Right atrium auricular region (tissue), 2 donors: ENCODE measurements at regions not wholly inside any gene's neighbourhood (a gene's known extent, or its start where the extent isn't known, plus 50 kb on each side); places are given as distances from the start of the nearest gene placed in this dataset.

ENCODE experiments used
- DNase-seq: peaks from one replicate; pipeline ENCODE4 v3.0.0-alpha.2; 2019; ENCODE audit warnings: low spot score
- H3K27ac ChIP-seq, 2 donors: fragments of 200-600 bp; sonication (generic); 1 replicate in 1 of 2; 2 replicates in 1 of 2; pipeline ENCODE4 v1.5.1; 2016 to 2019
- H3K27me3 ChIP-seq, 2 donors: fragments of 200-600 bp; sonication (generic); one replicate each; pipeline versions ENCODE4 v1.5.1 to v1.6.0; 2017 to 2019
- H3K36me3 ChIP-seq: fragments of 200-600 bp; sonication (generic); one replicate; pipeline ENCODE4 v1.5.1; 2016
- H3K4me1 ChIP-seq, 2 donors: fragments of 200-600 bp; sonication (generic); one replicate each; pipeline versions ENCODE4 v1.5.1 to v1.6.0; 2017 to 2019
- H3K4me3 ChIP-seq, 2 donors: fragments of 200-600 bp; sonication (generic); 1 replicate in 1 of 2; 2 replicates in 1 of 2; pipeline ENCODE4 v1.5.1; 2017 to 2019; ENCODE audit warnings: mild to moderate bottlenecking in 1 of 2, moderate library complexity in 1 of 2
- H3K9me3 ChIP-seq, 2 donors: fragments of 200-600 bp; sonication (generic); one replicate each; pipeline ENCODE4 v1.5.1; 2019
- CTCF ChIP-seq, 2 donors: fragments of 200-600 bp; sonication (generic); IDR thresholded peaks; one replicate each; pipeline ENCODE4 v1.5.1; 2019; ENCODE audit warnings: antibody characterized with exemption in 2 of 2

GRCh38 chr2:172293952-172294351 lies 133.4 kb upstream of the ITGA6 start:
- no peak for DNase-seq
- Histone ChIP-seq H3K36me3 (no peaks in the 10 kb centered on the region), H3K27ac (no peak overlapping the region), H3K27me3 (no peaks in the 10 kb centered on the region), H3K9me3 (no peaks in the 10 kb centered on the region), H3K4me3 (no peak overlapping the region), H3K4me1 (peaks cover 0 to 10% of the 10 kb centered on the region in 2 donors)
- TF ChIP-seq CTCF (IDR thresholded peaks at IDR 0.05) = no peak

- no peak for DNase-seq
- Histone ChIP-seq H3K4me3 (no peak overlapping the region), H3K27ac (no peak overlapping the region), H3K36me3 (no peaks in the 10 kb centered on the region), H3K9me3 (no peaks in the 10 kb centered on the region), H3K4me1 (peaks cover 0 to 10% of the 10 kb centered on the region in 2 donors), H3K27me3 (no peaks in the 10 kb centered on the region)
- no peak for TF ChIP-seq CTCF (IDR thresholded peaks at IDR 0.05)
Observed at GRCh38 chr2:172294983-172295382, 132.4 kb upstream of the ITGA6 start.

- no peak overlapping the region for H3K27ac ChIP-seq
- no peak for DNase-seq
- no peaks in the 10 kb centered on the region for H3K36me3 ChIP-seq
- H3K4me1 ChIP-seq = peaks cover 0 to 10% of the 10 kb centered on the region in 2 donors
- no peaks in the 10 kb centered on the region for H3K9me3 ChIP-seq
- no peaks in the 10 kb centered on the region for H3K27me3 ChIP-seq
- TF ChIP-seq CTCF (IDR thresholded peaks at IDR 0.05) = no peak
- no peak overlapping the region for H3K4me3 ChIP-seq
Observed at GRCh38 chr2:172295677-172296076, 131.7 kb upstream of the ITGA6 start.

GRCh38 chr2:172296267-172297046 lies 130.9 kb upstream of the ITGA6 start:
- Histone ChIP-seq H3K27me3 (no peaks in the 10 kb centered on the region), H3K27ac (no peak overlapping the region), H3K4me1 (peaks cover 0 to 10% of the 10 kb centered on the region in 2 donors), H3K9me3 (no peaks in the 10 kb centered on the region), H3K36me3 (no peaks in the 10 kb centered on the region), H3K4me3 (no peak overlapping the region)
- DNase-seq = no peak
- no peak for TF ChIP-seq CTCF (IDR thresholded peaks at IDR 0.05)

GRCh38 chr2:172297531-172297930 lies 129.9 kb upstream of the ITGA6 start:
- TF ChIP-seq CTCF (IDR thresholded peaks at IDR 0.05) = no peak
- Histone ChIP-seq H3K4me3 (no peak overlapping the region), H3K36me3 (no peaks in the 10 kb centered on the region), H3K9me3 (no peaks in the 10 kb centered on the region), H3K27me3 (no peaks in the 10 kb centered on the region), H3K4me1 (peaks cover 0 to 10% of the 10 kb centered on the region in 2 donors), H3K27ac (no peak overlapping the region)
- DNase-seq = no peak

GRCh38 chr2:172297950-172298349 lies 129.4 kb upstream of the ITGA6 start:
- no peak for DNase-seq
- Histone ChIP-seq H3K27me3 (no peaks in the 10 kb centered on the region), H3K36me3 (no peaks in the 10 kb centered on the region), H3K27ac (no peak overlapping the region), H3K9me3 (no peaks in the 10 kb centered on the region), H3K4me1 (peaks cover 0 to 10% of the 10 kb centered on the region in 2 donors), H3K4me3 (no peak overlapping the region)
- TF ChIP-seq CTCF (IDR thresholded peaks at IDR 0.05) = no peak
